GM23338 (cell line): ENCODE measurements at regions not wholly inside any gene's neighbourhood (a gene's known extent, or its start where the extent isn't known, plus 50 kb on each side); places are given as distances from the start of the nearest gene placed in this dataset.

ENCODE experiments used
- EZH2phosphoT487 ChIP-seq: fragments of 200-600 bp; sonication (generic); IDR thresholded peaks from one replicate; pipeline ENCODE4 v1.8.1; 2018; ENCODE audit warnings: antibody characterized with exemption; ENCODE audit not compliant: unreplicated experiment
- JUNB ChIP-seq: IDR thresholded peaks from one replicate; pipeline ENCODE4 v1.6.1; 2016; ENCODE audit warnings: antibody characterized with exemption; ENCODE audit not compliant: unreplicated experiment
- NANOG ChIP-seq: IDR thresholded peaks from 2 replicates; pipeline ENCODE4 v1.6.1; 2016; ENCODE audit warnings: antibody characterized with exemption, borderline replicate concordance
- REST ChIP-seq: IDR thresholded peaks from one replicate; pipeline ENCODE4 v1.6.1; 2018; ENCODE audit warnings: antibody characterized with exemption; ENCODE audit not compliant: unreplicated experiment
- ZNF331 ChIP-seq: fragments of 250-450 bp; sonication (Bioruptor Pico); IDR thresholded peaks from 2 replicates; pipeline ENCODE4 v1.5.0; 2020; ENCODE audit warnings: low read depth, mild to moderate bottlenecking, moderate library complexity
- TF ChIP-seq, protein P1 (sequence below): fragments of 250-450 bp; sonication (Bioruptor Pico); IDR thresholded peaks from 2 replicates; pipeline ENCODE4 v1.5.0; 2020; ENCODE audit warnings: mild to moderate bottlenecking, moderate library complexity
- TF ChIP-seq, protein P2 (sequence below), 2 experiments: fragments of 200-600 bp in 1 of 2; sonication (generic) in 1 of 2; conservative IDR thresholded peaks; 2 replicates each; pipeline versions ENCODE4 v1.5.1 to v1.6.1; 2016 to 2017; ENCODE audit warnings: antibody characterized with exemption in 2 of 2, low read depth in 2 of 2, mild to moderate bottlenecking in 2 of 2, moderate library complexity in 1 of 2

GRCh38 chr1:193377472-193377871, 191.1 kb upstream of the B3GALT2 start (continued):
- TF ChIP-seq, protein P1, sequence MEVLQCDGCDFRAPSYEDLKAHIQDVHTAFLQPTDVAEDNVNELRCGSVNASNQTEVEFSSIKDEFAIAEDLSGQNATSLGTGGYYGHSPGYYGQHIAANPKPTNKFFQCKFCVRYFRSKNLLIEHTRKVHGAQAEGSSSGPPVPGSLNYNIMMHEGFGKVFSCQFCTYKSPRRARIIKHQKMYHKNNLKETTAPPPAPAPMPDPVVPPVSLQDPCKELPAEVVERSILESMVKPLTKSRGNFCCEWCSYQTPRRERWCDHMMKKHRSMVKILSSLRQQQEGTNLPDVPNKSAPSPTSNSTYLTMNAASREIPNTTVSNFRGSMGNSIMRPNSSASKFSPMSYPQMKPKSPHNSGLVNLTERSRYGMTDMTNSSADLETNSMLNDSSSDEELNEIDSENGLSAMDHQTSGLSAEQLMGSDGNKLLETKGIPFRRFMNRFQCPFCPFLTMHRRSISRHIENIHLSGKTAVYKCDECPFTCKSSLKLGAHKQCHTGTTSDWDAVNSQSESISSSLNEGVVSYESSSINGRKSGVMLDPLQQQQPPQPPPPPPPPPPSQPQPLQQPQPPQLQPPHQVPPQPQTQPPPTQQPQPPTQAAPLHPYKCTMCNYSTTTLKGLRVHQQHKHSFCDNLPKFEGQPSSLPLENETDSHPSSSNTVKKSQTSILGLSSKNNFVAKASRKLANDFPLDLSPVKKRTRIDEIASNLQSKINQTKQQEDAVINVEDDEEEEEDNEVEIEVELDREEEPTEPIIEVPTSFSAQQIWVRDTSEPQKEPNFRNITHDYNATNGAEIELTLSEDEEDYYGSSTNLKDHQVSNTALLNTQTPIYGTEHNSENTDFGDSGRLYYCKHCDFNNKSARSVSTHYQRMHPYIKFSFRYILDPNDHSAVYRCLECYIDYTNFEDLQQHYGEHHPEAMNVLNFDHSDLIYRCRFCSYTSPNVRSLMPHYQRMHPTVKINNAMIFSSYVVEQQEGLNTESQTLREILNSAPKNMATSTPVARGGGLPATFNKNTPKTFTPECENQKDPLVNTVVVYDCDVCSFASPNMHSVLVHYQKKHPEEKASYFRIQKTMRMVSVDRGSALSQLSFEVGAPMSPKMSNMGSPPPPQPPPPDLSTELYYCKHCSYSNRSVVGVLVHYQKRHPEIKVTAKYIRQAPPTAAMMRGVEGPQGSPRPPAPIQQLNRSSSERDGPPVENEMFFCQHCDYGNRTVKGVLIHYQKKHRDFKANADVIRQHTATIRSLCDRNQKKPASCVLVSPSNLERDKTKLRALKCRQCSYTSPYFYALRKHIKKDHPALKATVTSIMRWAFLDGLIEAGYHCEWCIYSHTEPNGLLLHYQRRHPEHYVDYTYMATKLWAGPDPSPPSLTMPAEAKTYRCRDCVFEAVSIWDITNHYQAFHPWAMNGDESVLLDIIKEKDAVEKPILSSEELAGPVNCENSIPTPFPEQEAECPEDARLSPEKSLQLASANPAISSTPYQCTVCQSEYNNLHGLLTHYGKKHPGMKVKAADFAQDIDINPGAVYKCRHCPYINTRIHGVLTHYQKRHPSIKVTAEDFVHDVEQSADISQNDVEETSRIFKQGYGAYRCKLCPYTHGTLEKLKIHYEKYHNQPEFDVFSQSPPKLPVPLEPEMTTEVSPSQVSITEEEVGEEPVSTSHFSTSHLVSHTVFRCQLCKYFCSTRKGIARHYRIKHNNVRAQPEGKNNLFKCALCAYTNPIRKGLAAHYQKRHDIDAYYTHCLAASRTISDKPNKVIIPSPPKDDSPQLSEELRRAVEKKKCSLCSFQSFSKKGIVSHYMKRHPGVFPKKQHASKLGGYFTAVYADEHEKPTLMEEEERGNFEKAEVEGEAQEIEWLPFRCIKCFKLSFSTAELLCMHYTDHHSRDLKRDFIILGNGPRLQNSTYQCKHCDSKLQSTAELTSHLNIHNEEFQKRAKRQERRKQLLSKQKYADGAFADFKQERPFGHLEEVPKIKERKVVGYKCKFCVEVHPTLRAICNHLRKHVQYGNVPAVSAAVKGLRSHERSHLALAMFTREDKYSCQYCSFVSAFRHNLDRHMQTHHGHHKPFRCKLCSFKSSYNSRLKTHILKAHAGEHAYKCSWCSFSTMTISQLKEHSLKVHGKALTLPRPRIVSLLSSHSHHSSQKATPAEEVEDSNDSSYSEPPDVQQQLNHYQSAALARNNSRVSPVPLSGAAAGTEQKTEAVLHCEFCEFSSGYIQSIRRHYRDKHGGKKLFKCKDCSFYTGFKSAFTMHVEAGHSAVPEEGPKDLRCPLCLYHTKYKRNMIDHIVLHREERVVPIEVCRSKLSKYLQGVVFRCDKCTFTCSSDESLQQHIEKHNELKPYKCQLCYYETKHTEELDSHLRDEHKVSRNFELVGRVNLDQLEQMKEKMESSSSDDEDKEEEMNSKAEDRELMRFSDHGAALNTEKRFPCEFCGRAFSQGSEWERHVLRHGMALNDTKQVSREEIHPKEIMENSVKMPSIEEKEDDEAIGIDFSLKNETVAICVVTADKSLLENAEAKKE (CRISPR knock-in tag): no peak
- TF ChIP-seq NANOG: no peak
- TF ChIP-seq EZH2phosphoT487: no peak
- no peak for TF ChIP-seq REST
- TF ChIP-seq JUNB: no peak
- TF ChIP-seq ZNF331: no peak
- TF ChIP-seq, protein P2, sequence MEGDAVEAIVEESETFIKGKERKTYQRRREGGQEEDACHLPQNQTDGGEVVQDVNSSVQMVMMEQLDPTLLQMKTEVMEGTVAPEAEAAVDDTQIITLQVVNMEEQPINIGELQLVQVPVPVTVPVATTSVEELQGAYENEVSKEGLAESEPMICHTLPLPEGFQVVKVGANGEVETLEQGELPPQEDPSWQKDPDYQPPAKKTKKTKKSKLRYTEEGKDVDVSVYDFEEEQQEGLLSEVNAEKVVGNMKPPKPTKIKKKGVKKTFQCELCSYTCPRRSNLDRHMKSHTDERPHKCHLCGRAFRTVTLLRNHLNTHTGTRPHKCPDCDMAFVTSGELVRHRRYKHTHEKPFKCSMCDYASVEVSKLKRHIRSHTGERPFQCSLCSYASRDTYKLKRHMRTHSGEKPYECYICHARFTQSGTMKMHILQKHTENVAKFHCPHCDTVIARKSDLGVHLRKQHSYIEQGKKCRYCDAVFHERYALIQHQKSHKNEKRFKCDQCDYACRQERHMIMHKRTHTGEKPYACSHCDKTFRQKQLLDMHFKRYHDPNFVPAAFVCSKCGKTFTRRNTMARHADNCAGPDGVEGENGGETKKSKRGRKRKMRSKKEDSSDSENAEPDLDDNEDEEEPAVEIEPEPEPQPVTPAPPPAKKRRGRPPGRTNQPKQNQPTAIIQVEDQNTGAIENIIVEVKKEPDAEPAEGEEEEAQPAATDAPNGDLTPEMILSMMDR (conservative IDR thresholded peaks at IDR 0.05; ENCODE audit: low read depth in 2 of 2): no peak
